Muscle layer of duodenum (tissue), 2 donors: ENCODE measurements at regions not wholly inside any gene's neighbourhood (a gene's known extent, or its start where the extent isn't known, plus 50 kb on each side); places are given as distances from the start of the nearest gene placed in this dataset.

Experiments used
- H3K27ac ChIP-seq: one replicate; pipeline ENCODE4 v1.7.0; 2013; ENCODE audit warnings: mild to moderate bottlenecking, low read length
- H3K27me3 ChIP-seq: one replicate; pipeline ENCODE4 v1.7.0; 2013; ENCODE audit warnings: low read depth, mild to moderate bottlenecking, control low read depth, low read length
- H3K36me3 ChIP-seq, 2 donors: one replicate each; pipeline ENCODE4 v1.7.0; 2013; ENCODE audit warnings: low read length in 2 of 2, control low read depth in 1 of 2, mild to moderate bottlenecking in 1 of 2; ENCODE audit not compliant: insufficient read depth in 2 of 2, control insufficient read depth in 1 of 2
- H3K4me1 ChIP-seq, 2 donors: one replicate each; pipeline ENCODE4 v1.7.0; 2013; ENCODE audit warnings: low read length in 2 of 2, mild to moderate bottlenecking in 2 of 2, control low read depth in 1 of 2, moderate library complexity in 1 of 2; ENCODE audit not compliant: insufficient read depth in 2 of 2, control insufficient read depth in 1 of 2
- H3K4me3 ChIP-seq, 2 donors: one replicate each; pipeline ENCODE4 v1.7.0; 2013; ENCODE audit warnings: low read length in 2 of 2, low read depth in 1 of 2, mild to moderate bottlenecking in 1 of 2
- H3K9me3 ChIP-seq, 2 donors: one replicate each; pipeline ENCODE4 v1.7.0; 2013; ENCODE audit warnings: low read length in 2 of 2, control low read depth in 1 of 2, mild to moderate bottlenecking in 1 of 2; ENCODE audit not compliant: control insufficient read depth in 1 of 2
- donor health status: healthy.

DNA sequence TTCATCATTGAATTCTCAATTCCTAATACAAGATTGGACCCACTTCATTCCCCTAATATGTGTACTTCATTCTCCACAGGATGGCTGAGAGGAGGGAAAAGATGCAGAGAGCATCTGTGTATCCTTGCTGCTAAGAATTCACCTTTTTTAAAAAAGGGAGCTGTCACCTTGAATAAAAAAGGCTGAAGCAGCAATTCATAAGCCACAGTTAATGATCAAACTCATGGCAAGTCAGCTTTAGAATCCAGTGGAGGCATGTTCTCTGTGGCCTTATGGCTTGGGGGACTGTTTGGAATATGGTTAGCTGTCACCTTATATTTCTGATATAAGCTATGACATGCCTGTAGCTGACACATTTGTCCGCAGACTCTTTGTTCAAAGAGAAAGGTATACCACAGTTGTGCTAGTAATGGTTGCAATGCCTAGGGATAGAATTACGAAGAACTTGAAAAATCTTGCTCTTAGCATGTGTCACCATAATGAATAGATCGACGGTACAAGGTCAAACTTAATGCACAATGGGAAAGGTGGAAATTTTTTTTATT lies 256.8 kb upstream of the TNC start:
- no peaks in the 10 kb centered on the region for H3K4me1 ChIP-seq
- H3K27me3 ChIP-seq, result no peaks in the 10 kb centered on the region
- H3K36me3 ChIP-seq, result no peaks in the 10 kb centered on the region
- no peaks in the 10 kb centered on the region for H3K9me3 ChIP-seq
- H3K27ac ChIP-seq, result no peak overlapping the region
- H3K4me3 ChIP-seq, result no peak overlapping the region

DNA sequence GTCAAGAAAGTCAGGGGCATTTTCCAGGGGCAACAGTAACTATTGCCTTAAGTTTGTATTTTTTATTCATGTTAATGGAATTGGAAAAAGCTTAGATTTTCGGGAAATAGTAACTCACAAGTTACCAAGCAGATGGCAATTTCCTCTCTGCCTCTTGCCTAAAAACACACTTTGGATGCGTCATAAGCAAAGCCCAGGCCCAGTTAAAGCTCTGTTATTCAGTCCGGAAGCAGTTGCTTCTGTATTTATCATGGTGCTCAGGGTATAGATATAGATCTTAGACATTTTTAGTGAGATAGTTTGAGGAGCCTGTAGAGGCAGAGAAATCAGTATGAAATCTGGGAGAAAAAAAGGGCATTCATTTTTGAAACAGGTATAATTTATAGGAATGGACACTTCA lies 260.3 kb upstream of the TNC start:
- Histone ChIP-seq H3K4me1 (no peaks in the 10 kb centered on the region), H3K27me3 (no peaks in the 10 kb centered on the region), H3K27ac (no peak overlapping the region)

DNA sequence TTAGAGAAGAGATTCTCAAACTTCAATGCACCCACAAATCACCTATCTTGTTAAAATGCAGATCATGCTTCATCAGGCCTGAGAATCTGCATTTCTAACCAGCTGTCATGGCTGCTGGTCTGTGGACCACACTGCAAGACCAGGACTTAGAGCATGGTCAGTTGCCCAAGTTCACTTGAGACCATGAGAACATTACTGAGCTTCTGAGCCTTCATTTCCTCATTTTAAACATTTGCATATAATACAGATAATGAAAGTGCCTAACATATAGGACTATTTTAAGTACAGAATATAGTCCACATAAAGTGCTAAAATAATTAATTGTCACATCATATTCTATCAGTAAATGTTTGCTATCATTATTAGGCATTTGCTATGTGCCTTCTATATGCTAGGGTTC lies 260.8 kb upstream of the TNC start:
- peaks cover 6 to 8% of the 10 kb centered on the region in 2 donors for H3K9me3 ChIP-seq
- no peak overlapping the region for H3K27ac ChIP-seq
- H3K36me3 ChIP-seq, result no peaks in the 10 kb centered on the region
- H3K4me3 ChIP-seq, result no peak overlapping the region
- no peaks in the 10 kb centered on the region for H3K27me3 ChIP-seq
- H3K4me1 ChIP-seq, result no peaks in the 10 kb centered on the region

More for the DNA sequence above, 260.3 kb upstream of the TNC start:
- Histone ChIP-seq H3K9me3 (peaks cover 5 to 8% of the 10 kb centered on the region in 2 donors), H3K4me3 (no peak overlapping the region), H3K36me3 (no peaks in the 10 kb centered on the region)

DNA sequence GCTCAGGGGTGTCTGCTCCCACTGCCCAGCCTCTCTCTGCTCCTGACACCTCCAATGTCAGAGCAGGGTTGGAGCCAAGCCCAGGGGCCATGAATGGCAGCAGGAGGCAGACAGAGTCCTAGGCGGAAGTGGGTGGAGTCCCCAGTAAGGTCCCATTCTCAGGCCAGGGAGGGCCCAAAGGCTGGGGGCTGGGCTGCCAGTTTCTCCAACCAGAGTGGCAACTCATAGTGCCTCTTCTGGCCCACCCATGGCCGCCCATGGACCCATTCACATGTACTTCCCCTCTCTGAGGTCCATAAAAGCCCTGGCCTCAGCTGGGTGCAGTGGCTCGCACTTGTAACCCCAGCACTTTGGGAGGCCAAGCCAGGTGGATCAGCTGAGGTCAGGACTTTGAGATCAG lies 261.8 kb upstream of the TNC start:
- Histone ChIP-seq H3K36me3 (no peaks in the 10 kb centered on the region), H3K27ac (no peak overlapping the region), H3K4me3 (no peak overlapping the region), H3K27me3 (no peaks in the 10 kb centered on the region), H3K4me1 (no peaks in the 10 kb centered on the region), H3K9me3 (peaks cover 6 to 8% of the 10 kb centered on the region in 2 donors)

DNA sequence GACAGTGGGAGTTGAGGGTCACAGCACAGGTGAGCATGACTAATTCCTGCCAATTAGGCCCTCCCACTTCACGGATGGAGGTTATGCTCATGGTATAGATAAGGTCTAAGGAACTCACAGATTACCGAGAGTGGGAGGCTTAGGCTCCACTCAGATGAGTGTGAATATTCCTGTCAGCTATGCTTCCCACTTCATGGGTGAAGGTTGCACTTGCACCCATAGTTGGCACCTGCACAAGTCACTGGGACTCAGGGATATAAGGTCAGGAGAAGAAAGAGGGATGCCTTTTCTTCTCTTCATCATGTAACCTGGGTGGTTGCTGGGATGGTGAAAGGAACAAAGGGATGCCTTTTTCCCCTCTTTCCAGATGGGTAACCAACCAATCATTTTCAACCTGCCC lies 264.9 kb upstream of the TNC start:
- peaks cover 0 to 8% of the 10 kb centered on the region in 2 donors for H3K4me1 ChIP-seq
- H3K4me3 ChIP-seq, result peak overlapping the region in 1 of 2 donors; percentile 9

DNA sequence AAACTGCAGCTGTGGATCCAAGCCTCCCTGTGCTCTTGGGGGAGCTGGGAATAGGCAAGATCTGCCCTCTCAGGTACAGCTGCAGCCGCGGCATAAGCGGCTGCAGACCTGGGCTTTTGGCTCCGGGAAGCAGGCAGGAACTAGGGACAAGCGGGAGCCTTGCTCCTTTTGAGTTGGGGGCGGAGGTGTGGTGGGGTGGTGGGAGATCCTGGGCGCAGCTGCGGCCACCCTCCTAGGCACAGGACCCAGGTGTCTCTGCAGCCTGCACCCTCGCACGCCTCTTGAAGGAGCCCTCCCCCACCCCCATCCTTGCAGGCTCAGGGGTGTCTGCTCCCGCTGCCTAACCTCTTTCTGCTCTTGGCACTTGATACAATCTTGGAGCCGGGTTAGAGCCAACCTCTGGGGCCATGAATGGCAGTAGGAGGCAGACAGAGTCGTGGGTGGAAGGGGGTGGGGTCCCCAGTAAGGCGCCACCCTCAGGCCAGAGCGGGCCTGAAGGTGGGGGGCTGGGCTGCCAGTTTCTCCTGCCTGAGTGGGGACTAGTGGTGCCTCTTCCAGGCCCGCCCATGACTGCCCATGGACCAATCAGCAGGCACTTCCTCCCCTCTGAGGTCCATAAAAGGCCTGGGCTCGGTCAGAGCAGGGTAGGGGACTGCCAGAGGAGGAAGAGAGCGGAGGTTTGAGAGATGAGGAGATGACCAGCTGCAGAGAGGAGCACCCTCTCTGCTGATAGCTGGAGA lies 267.6 kb upstream of the TNC start:
- H3K36me3 ChIP-seq, result no peaks in the 10 kb centered on the region
- H3K4me1 ChIP-seq, result peaks cover 0 to 8% of the 10 kb centered on the region in 2 donors
- peaks cover 6 to 8% of the 10 kb centered on the region in 2 donors for H3K9me3 ChIP-seq
- no peak overlapping the region for H3K27ac ChIP-seq
- no peaks in the 10 kb centered on the region for H3K27me3 ChIP-seq
- no peak overlapping the region for H3K4me3 ChIP-seq

More for the DNA sequence above, 264.9 kb upstream of the TNC start:
- H3K27ac ChIP-seq, result no peak overlapping the region
- H3K27me3 ChIP-seq, result no peaks in the 10 kb centered on the region
- H3K36me3 ChIP-seq, result no peaks in the 10 kb centered on the region
- peaks cover 6 to 8% of the 10 kb centered on the region in 2 donors for H3K9me3 ChIP-seq

DNA sequence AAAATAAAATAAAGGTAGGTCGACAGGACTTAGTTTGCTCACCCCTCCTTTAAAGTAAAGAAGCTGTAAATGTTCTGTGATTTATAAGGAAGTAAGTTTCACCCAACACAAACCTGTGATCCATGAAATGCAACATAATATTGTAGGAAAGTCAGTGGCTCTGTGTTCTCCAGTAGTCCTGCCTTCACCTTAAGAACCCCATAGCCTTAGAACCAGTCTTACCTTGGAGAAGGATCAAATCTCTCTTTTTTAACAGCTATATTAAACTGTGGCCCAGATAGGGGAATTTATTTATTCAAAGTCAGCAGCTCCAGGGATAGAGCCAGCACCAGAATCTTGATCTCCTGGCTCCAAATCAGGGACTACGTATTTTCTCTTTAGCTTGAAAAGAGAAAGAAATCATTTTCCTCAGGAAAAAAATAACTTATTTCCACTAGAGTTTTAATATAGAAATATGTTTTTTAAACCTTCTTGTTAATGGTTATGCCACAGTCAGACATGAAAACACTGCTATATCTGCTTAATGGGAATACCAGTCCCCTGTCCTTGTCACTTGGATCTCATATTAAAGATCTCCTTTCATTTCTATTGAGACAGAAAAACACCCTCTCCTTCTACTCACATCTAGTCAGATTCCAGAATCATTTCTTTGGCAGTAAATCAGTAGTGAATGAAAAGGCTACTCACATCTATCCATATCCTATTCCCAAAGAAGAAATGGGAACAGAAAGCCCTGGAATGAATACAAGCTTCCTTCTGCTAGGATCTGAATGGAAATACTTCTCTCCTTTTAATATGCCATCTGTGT lies 269.2 kb upstream of the TNC start:
- Histone ChIP-seq H3K9me3 (peaks cover 6 to 8% of the 10 kb centered on the region in 2 donors), H3K27ac (peak overlapping the region; percentile 25)

DNA sequence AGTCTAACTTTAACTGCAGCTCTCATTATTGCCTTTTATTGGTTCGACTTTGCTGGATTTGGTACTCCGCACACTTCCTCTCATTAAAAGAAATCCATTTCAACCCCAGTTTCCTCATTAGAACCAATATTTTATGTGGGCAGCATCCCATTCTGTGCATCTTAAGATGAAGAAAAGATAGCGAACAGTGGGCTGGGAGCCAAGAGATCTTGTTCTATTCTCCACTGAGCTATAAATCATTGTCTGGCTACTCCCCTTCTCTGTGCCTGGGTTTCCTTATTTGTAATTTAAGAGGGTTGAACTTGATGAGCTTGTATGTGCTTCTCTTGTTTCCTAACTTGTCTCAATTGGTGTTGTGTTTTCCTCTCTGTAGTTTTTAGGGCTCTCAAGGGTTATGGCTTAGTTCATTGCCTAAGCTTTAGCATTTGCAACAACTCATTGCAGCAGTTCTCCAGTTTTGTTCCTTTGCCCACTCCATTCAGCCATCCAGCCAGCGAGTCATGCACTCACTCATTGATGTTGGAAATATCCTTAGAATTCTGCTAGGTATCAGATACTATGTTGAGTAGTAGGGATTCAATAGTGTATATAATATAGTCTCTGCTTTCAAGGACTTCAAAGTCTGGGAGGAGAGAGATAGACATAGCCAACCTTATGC lies 273.3 kb upstream of the TNC start:
- Histone ChIP-seq H3K36me3 (no peaks in the 10 kb centered on the region), H3K9me3 (no peaks in the 10 kb centered on the region), H3K4me3 (no peak overlapping the region), H3K27ac (no peak overlapping the region), H3K27me3 (no peaks in the 10 kb centered on the region), H3K4me1 (peaks cover 0 to 8% of the 10 kb centered on the region in 2 donors)

More for the DNA sequence above, 269.2 kb upstream of the TNC start:
- peaks cover 0 to 8% of the 10 kb centered on the region in 2 donors for H3K4me1 ChIP-seq
- no peaks in the 10 kb centered on the region for H3K27me3 ChIP-seq
- H3K36me3 ChIP-seq, result no peaks in the 10 kb centered on the region
- no peak overlapping the region for H3K4me3 ChIP-seq

DNA sequence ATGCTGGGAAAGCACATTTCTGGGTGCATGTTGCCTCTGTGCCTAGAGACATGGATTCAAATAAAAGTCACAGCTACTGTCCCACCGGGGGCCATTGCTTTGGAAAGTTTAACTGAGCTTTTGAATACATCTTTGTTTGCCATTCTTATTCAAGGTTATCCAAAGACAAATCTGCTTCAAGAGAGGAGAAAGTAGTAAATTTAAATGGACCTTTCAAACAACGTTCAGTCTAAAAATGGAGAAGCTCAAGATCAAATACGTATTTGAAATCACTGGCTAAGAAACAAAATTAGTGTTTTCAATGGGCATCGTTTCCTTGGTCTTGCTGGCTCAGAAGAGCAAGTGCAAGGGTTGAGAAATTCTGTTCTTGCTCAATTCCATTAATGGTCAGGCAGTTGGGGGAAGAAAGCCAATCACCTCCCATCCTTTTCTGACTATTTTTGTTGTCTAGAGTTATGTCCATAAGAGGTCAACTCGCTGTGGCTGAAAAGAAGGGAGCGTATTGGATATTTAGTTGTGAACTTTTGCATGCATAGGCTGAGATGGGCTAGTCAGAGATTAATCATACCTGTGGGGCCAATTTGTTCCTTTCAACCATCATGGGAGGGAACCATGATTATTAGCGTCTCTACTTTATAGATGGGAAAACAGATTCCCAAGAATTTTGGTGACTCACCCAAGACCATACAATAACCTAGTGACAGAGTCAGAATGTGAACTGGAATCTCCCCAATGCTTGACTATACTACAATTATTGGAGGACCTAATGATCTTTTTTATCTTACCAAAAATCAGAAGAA lies 276.2 kb upstream of the TNC start:
- H3K4me3 ChIP-seq, result no peak overlapping the region
- H3K9me3 ChIP-seq, result no peaks in the 10 kb centered on the region
- H3K4me1 ChIP-seq, result no peaks in the 10 kb centered on the region
- H3K36me3 ChIP-seq, result no peaks in the 10 kb centered on the region
- H3K27me3 ChIP-seq, result no peaks in the 10 kb centered on the region
- no peak overlapping the region for H3K27ac ChIP-seq

DNA sequence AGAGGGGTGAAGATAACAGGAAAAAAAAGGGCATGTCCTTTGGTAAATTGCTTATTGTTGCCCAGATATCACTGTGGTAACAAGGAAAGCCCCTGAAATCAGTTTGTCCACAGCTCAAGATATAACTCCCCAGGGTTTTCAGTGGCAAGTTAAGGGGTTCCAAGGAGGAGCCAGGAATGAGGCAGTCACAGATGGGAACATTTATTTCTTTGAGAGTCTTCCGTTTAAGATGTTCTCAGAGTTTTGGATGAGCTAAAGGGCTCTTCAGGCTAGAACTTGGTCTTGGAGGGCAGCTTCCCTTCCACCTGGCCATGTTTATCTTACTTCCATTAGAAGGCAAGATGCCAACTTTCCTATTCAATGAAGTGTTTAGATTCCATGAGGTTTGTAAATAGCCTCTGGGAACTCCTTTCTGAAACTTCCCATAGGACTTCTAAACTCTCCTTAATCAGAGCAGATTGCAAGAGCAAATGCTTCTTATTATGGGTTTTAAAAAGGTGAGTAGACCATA lies 277.6 kb upstream of the TNC start:
- Histone ChIP-seq H3K36me3 (no peaks in the 10 kb centered on the region), H3K4me1 (no peaks in the 10 kb centered on the region), H3K4me3 (no peak overlapping the region), H3K9me3 (no peaks in the 10 kb centered on the region), H3K27ac (no peak overlapping the region), H3K27me3 (no peaks in the 10 kb centered on the region)
